Transverse colon (tissue), 4 donors: ENCODE measurements at regions not wholly inside any gene's neighbourhood (a gene's known extent, or its start where the extent isn't known, plus 50 kb on each side); places are given as distances from the start of the nearest gene placed in this dataset.

Experiments
- DNase-seq: peaks from one replicate; pipeline ENCODE4 v3.0.0-alpha.2; 2019
- H3K27ac ChIP-seq, 4 donors: fragments of 200-600 bp; sonication (generic); 2 replicates each; pipeline ENCODE4 v1.5.1; 2016 to 2018; ENCODE audit warnings: inconsistent platforms in 4 of 4
- H3K27me3 ChIP-seq: fragments of 200-600 bp; sonication (generic); 2 replicates; pipeline ENCODE4 v1.5.1; 2017; ENCODE audit warnings: inconsistent platforms
- H3K36me3 ChIP-seq, 4 donors: fragments of 200-600 bp; sonication (generic); 2 replicates each; pipeline ENCODE4 v1.5.1; 2017 to 2019; ENCODE audit warnings: inconsistent platforms in 4 of 4
- H3K4me1 ChIP-seq, 4 donors: fragments of 200-600 bp; sonication (generic); 2 replicates each; pipeline ENCODE4 v1.5.1; 2017 to 2020; ENCODE audit warnings: inconsistent platforms in 4 of 4
- H3K4me3 ChIP-seq, 4 donors: fragments of 200-600 bp; sonication (generic); 1 replicate in 1 of 4; 2 replicates in 3 of 4; pipeline versions ENCODE4 v1.5.1 to v1.6.1; 2017 to 2019; ENCODE audit warnings: inconsistent platforms in 4 of 4
- H3K9me3 ChIP-seq, 2 donors: fragments of 200-600 bp; sonication (generic); 2 replicates each; pipeline ENCODE4 v1.5.1; 2017 to 2019; ENCODE audit warnings: inconsistent platforms in 2 of 2
- CTCF ChIP-seq, 5 experiments: fragments of 200-600 bp in 3 of 5; fragments of 450-650 bp in 2 of 5; sonication (generic) in 3 of 5; IDR thresholded peaks; 1 replicate in 2 of 5; 2 replicates in 3 of 5; pipeline ENCODE4 v1.5.1; 2016 to 2017; ENCODE audit warnings: antibody characterized with exemption in 5 of 5, inconsistent platforms in 3 of 5, mild to moderate bottlenecking in 2 of 5, moderate library complexity in 1 of 5
- EP300 ChIP-seq: sonication (generic); formaldehyde crosslinking; IDR thresholded peaks from one replicate; pipeline ENCODE4 v1.6.1; 2017; ENCODE audit warnings: antibody characterized with exemption, low read depth
- POLR2A ChIP-seq: fragments of 450-650 bp; IDR thresholded peaks from one replicate; pipeline ENCODE4 v1.6.1; 2016; ENCODE audit warnings: antibody characterized with exemption, mild to moderate bottlenecking, moderate library complexity
- POLR2AphosphoS5 ChIP-seq, 3 donors: sonication (generic); formaldehyde crosslinking; IDR thresholded peaks; one replicate each; pipeline ENCODE4 v1.6.1; 2016; ENCODE audit warnings: antibody characterized with exemption in 3 of 3
- WGBS, 2 donors: methylation state at CpG; one replicate each; pipeline ENCODE4 v1.1.5; 2018; ENCODE audit warnings: low coverage in 1 of 2; 5-methylcytosine and 5-hydroxymethylcytosine counted together
- in situ Hi-C, 4 donors: fragments of 200-750 bp; cut with MboI; loops; one replicate each; pipeline versions ENCODE4 v1.15.0 to v1.15.1; 2017; ENCODE audit warnings: low sequenced_read_pairs in 3 of 4, low pct_ligation_motif_present in 1 of 4, low pct_unique_long_range_greater_than_20kb in 1 of 4
- intact Hi-C: fragments of 100-400 bp; cut with DNase I; formaldehyde crosslinking; loops from one replicate; pipeline ENCODE4 v1.15.1; 2023; ENCODE audit warnings: low total_unique reads

- intact Hi-C loops (no loop called here), in situ Hi-C loops (no loop called here)
- Histone ChIP-seq H3K4me3 (no peak overlapping the region), H3K9me3 (no peaks in the 10 kb centered on the region), H3K27me3 (no peaks in the 10 kb centered on the region), H3K27ac (no peak overlapping the region), H3K4me1 (no peaks in the 10 kb centered on the region), H3K36me3 (no peaks in the 10 kb centered on the region)
- WGBS, 2 donors, result 37% methylated on average over 1 of the region's 1 CpG; no CpG with 5 or more reads in 1 of the 2 donors
- DNase-seq, result no peak
- TF ChIP-seq CTCF (IDR thresholded peaks at IDR 0.05), result no peak
- no peak for TF ChIP-seq POLR2A
- no peak for TF ChIP-seq EP300
- TF ChIP-seq POLR2AphosphoS5 (IDR thresholded peaks at IDR 0.05), result no peak
Observed at GRCh38 chr13:39123578-39123977, 85.3 kb downstream of the NHLRC3 start.

- Histone ChIP-seq H3K27me3 (no peaks in the 10 kb centered on the region), H3K27ac (no peak overlapping the region), H3K4me3 (no peak overlapping the region), H3K36me3 (no peaks in the 10 kb centered on the region), H3K4me1 (no peaks in the 10 kb centered on the region), H3K9me3 (no peaks in the 10 kb centered on the region)
- TF ChIP-seq POLR2A (no peak), POLR2AphosphoS5 (IDR thresholded peaks at IDR 0.05) (no peak), EP300 (no peak), CTCF (IDR thresholded peaks at IDR 0.05) (no peak)
- no peak for DNase-seq
- WGBS, 2 donors, result 57 to 67% methylated on average over 6 of the region's 6 CpGs
- intact Hi-C loops, result no loop called here
- in situ Hi-C loops, result no loop called here
Observed at GRCh38 chr13:39129213-39129612, 91.0 kb downstream of the NHLRC3 start.

- Histone ChIP-seq H3K9me3 (no peaks in the 10 kb centered on the region), H3K27ac (no peak overlapping the region), H3K27me3 (no peaks in the 10 kb centered on the region), H3K36me3 (no peaks in the 10 kb centered on the region), H3K4me3 (no peak overlapping the region), H3K4me1 (no peaks in the 10 kb centered on the region)
- 75 to 80% methylated on average over 2 to 8 of the region's 8 CpGs for WGBS, 2 donors
- TF ChIP-seq EP300, result no peak
- DNase-seq, result no peak
- in situ Hi-C loops, result no loop called here
- intact Hi-C loops, result no loop called here
Observed at GRCh38 chr13:39130301-39130700, 92.0 kb downstream of the NHLRC3 start.

- no peak for TF ChIP-seq POLR2A
- TF ChIP-seq CTCF (IDR thresholded peaks at IDR 0.05), result no peak
- no peak for TF ChIP-seq POLR2AphosphoS5 (IDR thresholded peaks at IDR 0.05)
- TF ChIP-seq EP300, result no peak
- Histone ChIP-seq H3K36me3 (no peaks in the 10 kb centered on the region), H3K27me3 (no peaks in the 10 kb centered on the region), H3K4me3 (no peak overlapping the region), H3K9me3 (no peaks in the 10 kb centered on the region), H3K27ac (no peak overlapping the region), H3K4me1 (no peaks in the 10 kb centered on the region)
- no peak for DNase-seq
- 47 to 61% methylated on average over 3 to 4 of the region's 4 CpGs for WGBS, 2 donors
- in situ Hi-C loops, result no loop called here
- intact Hi-C loops, result no loop called here
Observed at GRCh38 chr13:39132286-39133230, 94.3 kb downstream of the NHLRC3 start.

- Histone ChIP-seq H3K4me3 (no peak overlapping the region), H3K27ac (no peak overlapping the region), H3K4me1 (no peaks in the 10 kb centered on the region), H3K9me3 (no peaks in the 10 kb centered on the region), H3K27me3 (no peaks in the 10 kb centered on the region), H3K36me3 (no peaks in the 10 kb centered on the region)
- in situ Hi-C loops, result no loop called here
- WGBS, 2 donors, result 89 to 90% methylated on average over 2 to 3 of the region's 3 CpGs
- no peak for DNase-seq
- intact Hi-C loops, result no loop called here
- TF ChIP-seq POLR2A (no peak), CTCF (IDR thresholded peaks at IDR 0.05) (no peak), POLR2AphosphoS5 (IDR thresholded peaks at IDR 0.05) (no peak), EP300 (no peak)
Observed at GRCh38 chr13:39133781-39134180, 95.5 kb downstream of the NHLRC3 start.
